ENCODE measurements at regions not wholly inside any gene's neighbourhood (a gene's known extent, or its start where the extent isn't known, plus 50 kb on each side); places are given as distances from the start of the nearest gene placed in this dataset.
A peak's percentile ranks its signal among the peaks of the same experiment; 100 is the strongest.
"Not testable (repeated sequence)": the region's sequence is repeated elsewhere in the genome, so short reads cannot be mapped to it uniquely, and the experiment has no call there.

DNA sequence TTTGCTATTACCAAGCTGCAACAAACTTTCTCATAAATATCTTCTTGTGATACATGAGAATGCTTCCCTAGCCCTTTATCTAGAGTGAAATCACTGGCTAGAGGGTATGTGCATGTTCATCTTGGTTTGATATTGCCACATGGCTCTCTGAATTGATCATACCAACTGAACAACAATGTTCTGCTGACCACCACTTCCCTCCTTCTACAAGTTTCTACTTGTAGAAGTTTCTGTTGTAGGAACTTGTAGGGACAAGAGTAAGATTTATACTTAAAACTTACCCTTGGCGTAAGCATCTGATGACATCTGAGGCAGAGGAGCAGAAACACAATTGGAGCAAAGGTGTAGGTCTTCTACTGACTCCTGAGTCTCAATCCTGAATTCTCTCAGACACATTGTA, 86.3 kb upstream of the FAM13C start:
- no peak overlapping the region for H3K4me3 ChIP-seq (ENCODE audit: low read depth, low read length)
- DNase-seq (ENCODE audit: low read depth): no peak
- TF ChIP-seq, protein P1, sequence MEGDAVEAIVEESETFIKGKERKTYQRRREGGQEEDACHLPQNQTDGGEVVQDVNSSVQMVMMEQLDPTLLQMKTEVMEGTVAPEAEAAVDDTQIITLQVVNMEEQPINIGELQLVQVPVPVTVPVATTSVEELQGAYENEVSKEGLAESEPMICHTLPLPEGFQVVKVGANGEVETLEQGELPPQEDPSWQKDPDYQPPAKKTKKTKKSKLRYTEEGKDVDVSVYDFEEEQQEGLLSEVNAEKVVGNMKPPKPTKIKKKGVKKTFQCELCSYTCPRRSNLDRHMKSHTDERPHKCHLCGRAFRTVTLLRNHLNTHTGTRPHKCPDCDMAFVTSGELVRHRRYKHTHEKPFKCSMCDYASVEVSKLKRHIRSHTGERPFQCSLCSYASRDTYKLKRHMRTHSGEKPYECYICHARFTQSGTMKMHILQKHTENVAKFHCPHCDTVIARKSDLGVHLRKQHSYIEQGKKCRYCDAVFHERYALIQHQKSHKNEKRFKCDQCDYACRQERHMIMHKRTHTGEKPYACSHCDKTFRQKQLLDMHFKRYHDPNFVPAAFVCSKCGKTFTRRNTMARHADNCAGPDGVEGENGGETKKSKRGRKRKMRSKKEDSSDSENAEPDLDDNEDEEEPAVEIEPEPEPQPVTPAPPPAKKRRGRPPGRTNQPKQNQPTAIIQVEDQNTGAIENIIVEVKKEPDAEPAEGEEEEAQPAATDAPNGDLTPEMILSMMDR (IDR thresholded peaks at IDR 0.05; ENCODE audit: insufficient read depth, low read length): no peak

DNA sequence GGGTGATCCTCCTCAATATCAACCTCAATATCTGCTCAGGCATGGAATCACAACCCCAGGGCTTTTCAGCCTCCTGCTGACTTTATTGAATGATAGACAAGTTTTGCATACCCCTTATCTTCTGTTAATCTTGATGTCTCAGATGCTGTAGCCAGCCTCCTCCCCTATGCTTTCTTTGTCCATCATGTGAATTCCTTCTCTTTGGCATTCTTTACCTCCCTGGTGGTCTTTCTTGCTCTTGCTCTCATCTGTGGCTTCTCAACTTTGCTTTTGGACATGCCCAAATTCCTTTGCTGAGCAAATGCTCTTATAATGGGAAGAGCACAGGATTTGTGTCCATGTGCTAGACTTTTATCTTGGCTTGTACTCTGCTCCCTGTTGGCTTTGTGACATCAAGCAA, 73.4 kb upstream of the FAM13C start:
- H3K4me3 ChIP-seq (ENCODE audit: low read depth, low read length): no peak overlapping the region
- DNase-seq (ENCODE audit: low read depth): peak; percentile 31
- TF ChIP-seq, protein P1 (IDR thresholded peaks at IDR 0.05; ENCODE audit: insufficient read depth, low read length): no peak

DNA sequence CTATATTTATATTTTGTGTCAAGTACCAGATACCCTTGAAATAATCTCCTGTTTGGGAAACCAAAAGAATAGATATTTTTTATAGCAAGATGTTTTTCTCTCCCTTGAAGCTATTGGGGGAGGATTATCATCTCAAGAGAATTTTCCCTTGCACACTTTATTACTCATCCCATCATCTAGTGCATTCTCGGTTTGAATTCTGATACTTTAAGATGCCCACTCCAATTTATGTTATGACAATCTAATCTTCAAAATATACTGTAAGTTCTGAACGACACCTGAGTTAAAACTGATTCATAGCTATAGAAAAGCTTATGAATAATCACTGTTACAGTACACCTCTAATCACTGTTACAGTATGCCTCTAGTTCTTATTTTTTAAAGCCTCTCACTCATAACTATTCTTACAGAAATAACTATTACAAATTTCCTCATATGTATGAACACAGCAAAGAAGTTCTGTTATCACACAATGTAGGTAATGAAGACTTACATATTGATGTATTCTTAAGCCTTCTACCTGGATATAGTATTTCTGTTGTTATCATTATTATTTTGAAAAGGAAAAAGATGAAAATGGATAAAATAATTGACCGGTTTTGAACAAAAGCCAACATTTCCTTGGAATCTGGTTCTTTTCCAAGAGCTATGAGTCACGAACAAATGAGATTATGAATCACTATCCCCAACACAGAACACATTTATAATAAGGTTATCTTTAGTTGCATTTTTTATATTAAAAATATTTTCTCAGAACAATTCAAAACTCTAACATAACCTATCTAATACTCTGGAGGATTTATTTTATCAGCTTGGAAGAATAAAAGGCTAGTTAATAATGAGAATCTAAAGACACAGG, 72.3 kb upstream of the FAM13C start:
- no peak overlapping the region for H3K4me3 ChIP-seq (ENCODE audit: low read depth, low read length)
- DNase-seq (ENCODE audit: low read depth): peak; percentile 58
- TF ChIP-seq, protein P1 (IDR thresholded peaks at IDR 0.05; ENCODE audit: insufficient read depth, low read length): no peak

DNA sequence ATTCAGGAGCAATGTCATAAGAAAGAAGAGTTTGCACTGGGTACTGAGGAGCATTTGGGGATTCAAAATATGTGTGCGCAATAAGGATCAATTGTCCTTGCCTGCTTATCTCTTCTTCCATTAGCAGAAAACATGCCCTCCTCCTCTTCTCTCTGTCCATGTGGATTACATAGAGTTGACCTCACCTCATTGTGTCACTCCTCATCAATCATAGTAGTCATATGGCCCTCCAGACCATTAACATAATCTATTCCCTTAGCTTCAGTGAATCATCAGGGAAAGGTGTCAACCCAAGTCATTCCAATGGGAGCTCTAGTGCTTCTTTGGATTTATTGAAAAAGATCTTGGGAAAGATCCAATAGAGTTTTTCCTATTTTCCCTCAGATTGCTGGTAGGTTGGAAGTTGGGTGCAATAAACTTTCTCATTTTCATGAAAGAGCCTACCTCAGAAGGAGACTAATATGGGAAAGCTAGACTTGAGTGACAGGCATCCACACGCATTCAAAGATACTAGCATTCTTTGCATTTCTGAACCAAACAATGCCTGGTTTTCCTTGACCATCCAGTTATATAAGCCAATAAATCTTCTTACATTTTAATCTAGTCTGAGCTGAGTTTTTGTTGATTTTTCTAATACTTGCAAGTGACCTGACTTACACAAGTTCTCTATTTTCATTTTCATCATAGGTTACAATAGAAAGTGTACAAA, 71.5 kb upstream of the FAM13C start:
- DNase-seq (ENCODE audit: low read depth): peak; percentile 23
- TF ChIP-seq, protein P1 (IDR thresholded peaks at IDR 0.05; ENCODE audit: insufficient read depth, low read length): no peak

DNA sequence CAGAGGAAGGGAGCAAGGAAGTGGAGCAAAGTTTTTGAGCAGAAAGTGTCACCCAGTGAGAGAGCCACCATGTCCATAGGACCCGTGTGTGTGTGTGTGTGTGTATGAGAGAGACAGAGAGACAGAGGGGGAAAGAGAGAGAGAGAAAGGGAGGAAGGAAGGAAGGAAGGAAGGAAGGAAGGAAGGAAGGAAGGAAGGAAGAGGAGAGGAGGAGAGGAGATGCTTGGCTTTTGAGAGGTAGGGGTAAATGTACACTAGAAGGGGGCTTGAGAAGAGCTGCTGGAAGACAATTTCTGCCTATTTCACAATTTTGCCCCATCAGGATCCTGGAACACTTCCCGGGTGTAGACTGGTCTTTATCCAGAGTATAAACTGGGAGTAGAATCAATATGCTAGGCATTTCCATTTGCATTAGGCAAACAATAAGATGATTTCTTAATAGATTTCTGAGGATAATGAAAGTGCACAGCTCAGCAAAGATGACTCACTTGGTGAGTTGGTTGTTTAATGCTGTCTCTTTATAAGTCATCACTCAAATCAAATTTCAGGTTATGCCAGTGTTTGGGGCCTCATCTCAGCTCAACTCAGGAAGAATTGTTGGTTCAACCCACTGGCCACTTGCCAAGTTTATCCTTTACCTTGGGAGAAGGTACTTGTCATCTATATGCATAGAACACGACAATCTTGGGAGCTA, 70.0 kb upstream of the FAM13C start:
- no peak overlapping the region for H3K4me3 ChIP-seq (ENCODE audit: low read depth, low read length)
- TF ChIP-seq, protein P1 (IDR thresholded peaks at IDR 0.05; ENCODE audit: insufficient read depth, low read length): no peak
- DNase-seq (ENCODE audit: low read depth): peak; percentile 68

More for the DNA sequence above, 71.5 kb upstream of the FAM13C start:
- no peak overlapping the region for H3K4me3 ChIP-seq (ENCODE audit: low read depth, low read length)

DNA sequence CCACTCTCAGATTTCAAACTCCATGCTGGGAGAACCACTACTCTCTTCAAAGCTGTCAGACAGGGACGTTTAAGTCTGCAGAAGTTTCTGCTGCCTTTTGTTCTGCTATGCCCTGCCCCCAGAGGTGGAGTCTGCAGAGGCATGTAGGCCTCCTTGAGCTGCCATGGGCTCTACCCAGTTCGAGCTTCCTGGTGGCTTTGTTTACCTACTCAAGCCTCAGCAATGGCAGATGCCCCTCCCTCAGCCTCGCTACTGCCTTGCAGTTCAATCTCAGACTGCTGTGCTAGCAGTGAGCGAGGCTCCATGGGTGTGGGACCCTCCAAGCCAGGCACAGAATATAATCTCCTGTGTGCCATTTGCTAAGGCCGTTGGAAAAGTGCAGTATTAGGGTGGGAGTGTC, 51.4 kb upstream of the FAM13C start:
- H3K4me3 ChIP-seq (ENCODE audit: low read depth, low read length); DNase-seq (ENCODE audit: low read depth): not testable (repeated sequence)
